Endothelial cell of hepatic sinusoid (primary cell): ENCODE measurements at regions not wholly inside any gene's neighbourhood (a gene's known extent, or its start where the extent isn't known, plus 50 kb on each side); places are given as distances from the start of the nearest gene placed in this dataset.
"Not testable (repeated sequence)": the region's sequence is repeated elsewhere in the genome, so short reads cannot be mapped to it uniquely, and the experiment has no call there.

Experiments used
- in situ Hi-C: cut with HindIII; loops from 2 replicates; pipeline ENCODE4 v1.10.0; 2017; ENCODE audit warnings: low sequenced_read_pairs

DNA sequence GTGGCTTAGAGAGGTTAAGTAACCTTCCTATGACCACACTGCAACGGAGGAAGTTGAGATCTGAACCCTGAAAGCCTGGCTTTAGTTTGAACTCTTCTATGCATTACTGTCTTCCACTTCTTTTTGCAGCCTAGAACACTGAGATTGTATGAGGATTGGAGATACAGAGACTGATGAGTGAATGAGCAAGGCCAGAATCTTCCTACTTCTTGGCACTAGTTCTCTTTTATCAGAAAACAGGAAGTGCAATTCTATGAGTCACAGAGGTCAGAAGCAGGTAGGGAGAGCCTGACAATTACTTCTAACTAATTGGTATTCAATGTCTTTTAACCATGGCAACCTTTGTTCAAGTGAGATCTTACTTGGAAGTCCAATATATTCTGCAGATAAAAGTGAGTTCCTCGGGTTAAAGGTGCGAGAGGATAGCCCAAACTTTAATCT, 219.0 kb downstream of the SHQ1 start:
- in situ Hi-C loops = no loop called here

DNA sequence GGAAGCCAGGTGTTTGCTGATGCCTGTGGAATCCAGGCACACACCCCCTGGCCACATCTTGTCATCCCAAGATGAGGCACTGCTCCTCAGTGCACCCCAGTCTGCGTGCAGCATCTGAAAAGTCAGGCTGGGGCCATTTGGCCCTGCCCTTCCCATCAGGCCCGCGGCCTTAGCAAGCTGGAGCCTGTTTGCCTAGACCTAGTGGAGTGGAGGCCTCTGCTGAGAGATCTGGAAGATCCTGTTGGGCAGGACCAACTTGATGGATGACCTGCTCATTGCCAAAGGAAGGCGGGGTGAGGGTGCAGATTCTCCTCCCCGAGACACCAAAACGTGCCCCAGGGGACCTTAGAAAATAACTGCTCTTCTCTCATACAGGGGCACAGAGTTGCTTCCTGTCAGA, 220.2 kb downstream of the SHQ1 start:
- in situ Hi-C loops = no loop called here

DNA sequence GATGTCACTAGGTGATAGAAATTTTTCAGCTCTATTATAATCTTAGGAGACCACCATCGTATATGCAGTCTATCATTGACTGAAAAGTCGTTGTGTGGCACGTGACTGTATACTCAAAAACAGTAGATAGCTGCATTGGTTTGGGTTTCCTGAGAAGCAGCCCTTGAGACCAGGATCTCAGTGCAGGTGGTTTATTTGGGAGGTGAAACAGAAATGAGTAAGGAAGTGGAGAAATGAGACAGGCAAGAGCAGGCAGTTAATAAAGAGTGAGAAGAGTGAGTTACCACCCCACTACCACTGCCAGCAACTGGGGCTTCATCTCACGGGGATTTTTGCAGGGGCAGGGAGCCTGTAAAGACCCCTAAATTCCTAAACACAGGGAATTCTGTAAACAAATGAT, 221.0 kb downstream of the SHQ1 start:
- in situ Hi-C loops = no loop called here

DNA sequence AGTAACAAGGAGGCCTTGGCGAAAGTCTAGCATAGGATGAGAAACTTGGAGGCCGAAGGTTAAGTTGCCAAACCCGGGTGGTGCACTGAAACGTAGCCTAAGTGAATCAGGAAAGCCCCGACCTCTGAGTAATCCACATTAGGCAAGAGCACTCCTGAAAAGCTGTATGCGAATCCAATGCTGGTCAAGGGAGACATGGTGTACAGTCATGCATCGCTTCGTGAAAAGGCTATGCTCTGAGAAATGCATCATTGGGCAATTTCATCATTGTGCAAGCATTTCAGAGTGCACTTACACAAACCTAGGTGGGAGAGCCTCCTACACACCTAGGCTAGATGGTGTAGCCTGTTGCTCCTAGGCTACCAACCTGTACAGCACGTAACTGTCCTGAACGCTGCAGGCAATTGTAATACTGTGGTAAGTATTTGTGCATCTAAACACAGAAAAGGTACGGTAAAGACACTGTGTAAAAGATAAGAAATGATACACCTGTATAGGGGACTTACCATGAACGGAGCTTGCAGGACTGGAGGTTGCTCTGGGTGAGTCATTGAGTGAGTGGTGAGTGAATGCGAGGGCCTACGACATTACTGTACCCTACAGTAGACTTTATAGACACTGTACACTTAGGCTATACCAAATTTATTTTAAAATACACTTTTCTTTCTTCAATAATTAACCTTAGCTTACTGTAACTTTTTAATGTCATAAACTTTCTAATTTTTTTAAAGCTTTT, 222.5 kb downstream of the SHQ1 start:
- in situ Hi-C loops = no loop called here

DNA sequence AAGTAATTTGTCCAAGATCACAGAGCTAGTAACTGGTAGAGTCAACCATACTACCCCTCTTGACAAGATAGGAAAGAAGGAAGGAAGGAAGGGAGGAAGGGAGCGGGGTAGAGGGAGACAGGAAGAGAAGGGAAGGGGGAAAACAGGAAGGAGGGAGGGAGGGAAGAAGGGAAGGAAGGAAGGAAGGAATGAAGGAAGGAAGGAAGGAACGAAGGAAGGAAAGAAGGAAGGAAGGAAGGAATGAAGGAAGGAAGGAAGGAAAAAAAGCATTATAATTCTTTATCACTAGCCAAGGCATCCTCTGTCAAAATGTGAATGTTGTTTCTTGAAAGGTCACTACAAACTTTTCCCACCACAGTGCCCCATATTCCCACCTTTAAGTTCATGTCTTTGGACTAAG, 223.6 kb downstream of the SHQ1 start:
- in situ Hi-C loops = no loop called here

DNA sequence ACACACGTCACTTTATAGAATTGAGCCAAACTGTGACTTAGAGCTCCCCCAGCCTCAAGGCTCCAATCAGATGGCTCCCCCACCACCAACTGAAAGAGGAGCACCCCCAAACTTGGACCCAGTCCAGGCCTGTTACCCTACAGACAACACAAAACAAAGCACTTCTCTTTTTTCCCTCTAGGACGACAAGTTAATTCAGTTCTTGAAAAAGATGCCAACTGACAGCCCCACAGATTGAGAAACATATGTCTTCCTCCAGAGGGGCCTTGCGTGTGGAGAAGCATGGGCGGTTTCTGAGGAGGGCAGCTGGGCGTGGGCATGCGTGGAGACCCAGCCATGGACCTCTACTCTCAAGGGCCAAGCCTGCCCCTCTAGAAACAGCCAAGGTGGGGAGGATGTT, 229.5 kb downstream of the SHQ1 start:
- in situ Hi-C loops = loop anchor here (10.0 kb wide), 1 partner anchor 674 kb away; no protein-coding TSS in a partner anchor

DNA sequence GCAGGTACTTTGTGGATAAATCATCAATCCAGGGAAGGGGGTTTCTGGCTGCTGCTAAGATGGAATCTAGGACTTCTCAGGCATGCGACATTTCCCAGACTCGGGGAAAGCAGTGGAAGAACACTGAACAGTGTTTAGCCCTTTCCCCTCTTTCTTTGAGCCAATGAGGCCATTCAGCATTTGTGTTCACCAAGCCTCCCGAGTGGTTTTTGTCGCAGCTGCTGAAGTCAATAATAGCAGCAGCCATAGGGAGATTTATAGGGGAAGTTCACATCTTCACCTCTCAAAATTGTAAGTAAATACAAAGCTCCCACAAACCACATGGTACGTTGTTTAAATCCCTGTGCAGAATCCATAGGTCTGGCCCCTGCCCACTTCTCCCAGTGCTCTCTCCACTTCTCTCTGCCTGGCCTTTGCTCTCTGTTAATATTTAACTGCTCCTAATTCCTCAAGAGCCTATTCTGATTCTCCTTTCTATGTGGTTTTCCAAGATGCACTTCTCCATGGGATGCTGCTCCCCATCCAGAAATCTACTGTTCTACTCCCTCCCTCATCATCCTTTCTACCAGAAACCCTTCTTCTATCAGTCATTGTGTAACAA, 230.7 kb downstream of the SHQ1 start:
- in situ Hi-C loops = loop anchor here (10.0 kb wide), 1 partner anchor 673 kb away; no protein-coding TSS in a partner anchor

DNA sequence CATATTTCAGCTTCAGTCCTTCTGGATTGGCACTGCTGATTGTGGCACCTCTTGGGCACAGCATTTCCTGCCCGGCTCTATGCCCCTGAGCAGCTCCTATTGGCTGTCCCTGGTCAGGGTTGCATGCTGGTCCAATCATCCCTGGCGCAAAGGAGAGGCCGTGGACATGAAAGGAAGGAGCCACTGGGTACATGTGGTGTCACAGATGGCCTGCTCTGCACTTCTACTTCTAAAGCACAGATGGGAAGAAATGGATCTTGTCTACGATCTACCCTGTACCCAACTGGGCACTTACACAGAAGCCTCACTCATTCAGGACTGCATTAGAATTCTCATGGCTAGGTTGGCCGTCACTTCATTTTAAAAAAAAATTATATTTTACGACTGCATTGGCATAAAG, 232.5 kb downstream of the SHQ1 start:
- in situ Hi-C loops = loop anchor here (10.0 kb wide), 1 partner anchor 671 kb away; no protein-coding TSS in a partner anchor

DNA sequence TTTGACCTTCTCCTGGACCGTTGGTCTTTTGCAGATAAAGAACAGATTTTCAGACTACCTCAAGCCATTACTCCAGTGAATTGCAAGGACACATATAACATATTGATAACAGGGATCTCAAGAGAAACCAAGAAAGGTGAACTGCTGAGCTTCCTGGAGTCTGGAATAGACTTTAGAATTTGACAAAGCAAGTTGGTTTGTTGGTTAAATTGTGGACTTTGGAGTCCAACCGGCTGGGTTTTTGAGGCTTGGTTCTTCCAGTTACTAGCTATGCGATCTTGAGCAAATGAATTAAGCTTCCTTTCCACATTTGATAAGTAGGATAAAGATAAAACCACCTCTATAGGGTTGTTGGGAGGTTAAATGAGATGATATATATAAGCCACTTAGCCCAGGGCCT, 233.1 kb downstream of the SHQ1 start:
- in situ Hi-C loops = loop anchor here (10.0 kb wide), 1 partner anchor 670 kb away; no protein-coding TSS in a partner anchor

DNA sequence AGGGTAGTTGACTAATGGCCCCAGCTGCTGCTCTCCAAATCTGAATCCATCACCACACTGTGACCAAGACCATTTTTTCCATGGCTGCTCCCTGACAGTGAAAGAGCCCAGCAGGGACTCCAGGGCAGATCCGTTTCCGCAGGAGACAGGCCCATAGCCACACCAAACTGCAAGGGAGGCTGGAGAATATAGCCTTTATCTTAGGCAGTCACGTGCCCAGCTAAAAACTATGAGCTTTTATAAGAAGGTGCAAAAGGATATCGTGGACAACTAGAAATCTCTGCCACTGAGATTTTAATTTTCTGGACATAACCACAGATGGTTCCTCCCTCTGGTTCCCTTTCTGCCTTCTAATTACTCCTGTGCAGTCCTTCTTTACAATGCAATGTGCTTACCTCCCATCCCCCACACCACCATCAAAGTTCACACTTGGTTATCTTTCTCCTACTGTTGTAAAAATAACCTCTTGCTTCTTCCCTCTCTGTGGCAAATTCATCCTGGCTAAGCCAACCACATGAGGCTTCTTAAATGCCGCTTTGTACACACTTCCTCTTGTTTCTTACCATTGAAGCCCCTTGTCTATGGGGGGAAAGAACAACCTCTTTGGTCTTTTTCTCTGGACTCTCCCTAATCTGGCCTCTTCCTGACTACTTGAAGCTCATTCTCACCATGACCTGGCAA, 233.7 kb downstream of the SHQ1 start:
- in situ Hi-C loops = loop anchor here (10.0 kb wide), 1 partner anchor 670 kb away; no protein-coding TSS in a partner anchor

DNA sequence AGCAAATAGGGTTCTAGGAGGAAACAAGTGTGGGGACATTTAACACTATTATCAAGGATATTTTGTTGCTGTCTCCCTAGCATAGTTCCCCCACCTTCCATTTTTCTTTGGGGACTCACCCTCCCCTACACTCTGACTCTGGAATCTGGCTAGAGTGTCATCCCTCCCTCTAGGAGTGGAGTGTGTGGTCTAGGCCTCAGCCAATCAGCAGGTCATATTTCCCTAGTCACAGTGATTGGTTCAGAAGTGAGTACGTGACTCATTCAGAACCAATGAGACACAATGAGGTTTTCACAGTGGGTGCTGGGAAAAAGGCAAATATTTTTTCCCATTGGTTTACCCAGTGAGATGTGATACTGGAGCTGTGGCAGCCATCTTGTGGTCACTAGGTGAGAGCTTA, 234.4 kb downstream of the SHQ1 start:
- in situ Hi-C loops = loop anchor here (10.0 kb wide), 1 partner anchor 669 kb away; no protein-coding TSS in a partner anchor

DNA sequence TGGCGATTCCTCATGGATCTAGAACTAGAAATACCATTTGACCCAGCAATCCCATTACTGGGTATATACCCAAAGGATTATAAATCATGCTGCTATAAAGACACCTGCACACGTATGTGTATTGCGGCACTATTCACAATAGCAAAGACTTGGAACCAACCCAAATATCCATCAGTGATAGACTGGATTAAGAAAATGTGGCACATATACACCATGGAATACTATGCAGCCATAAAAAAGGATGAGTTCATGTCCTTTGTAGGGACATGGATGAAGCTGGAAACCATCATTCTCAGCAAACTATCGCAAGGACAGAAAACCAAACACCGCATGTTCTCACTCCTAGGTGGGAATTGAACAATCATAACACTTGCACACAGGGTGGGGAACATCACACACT, 239.1 kb downstream of the SHQ1 start:
- in situ Hi-C loops = not testable (repeated sequence)

DNA sequence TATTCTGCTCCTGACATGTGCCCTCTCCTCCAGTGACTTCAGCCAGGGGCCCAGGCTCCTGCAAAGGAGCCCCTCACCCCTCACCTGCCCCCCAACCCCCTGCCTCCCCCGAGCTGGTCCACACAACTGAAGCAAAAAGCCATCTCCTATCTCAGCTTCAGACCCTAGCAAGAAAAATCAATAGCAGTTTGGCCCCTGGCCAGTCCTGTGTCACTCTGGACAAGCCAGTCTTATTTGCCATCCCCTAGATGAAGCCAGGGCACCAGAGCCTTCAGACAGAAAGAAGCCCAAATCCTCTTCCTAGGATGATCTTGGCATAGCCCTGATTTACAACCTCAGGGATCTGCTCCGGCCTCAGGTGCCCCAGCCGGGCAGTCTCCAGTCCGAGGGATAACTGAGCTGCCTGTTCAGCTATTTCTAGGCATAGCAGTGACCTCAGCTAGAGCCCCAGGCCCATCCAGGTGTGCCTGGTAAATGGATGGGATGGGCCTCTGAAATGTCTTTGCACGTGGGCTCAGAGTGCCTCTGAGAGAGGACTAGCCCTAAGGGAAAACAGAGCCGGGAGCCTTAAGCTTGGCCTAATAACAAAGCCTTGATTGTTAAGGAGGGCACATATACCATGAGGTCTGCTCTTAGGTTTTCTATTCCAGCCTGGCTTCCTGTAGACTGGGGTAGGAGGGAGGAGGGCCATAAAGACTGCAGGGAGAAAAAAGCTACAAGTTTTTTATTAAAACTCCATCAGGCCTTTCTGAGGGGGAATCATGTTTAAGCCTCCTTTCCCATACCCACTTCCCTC, 242.0 kb downstream of the SHQ1 start:
- in situ Hi-C loops = no loop called here

DNA sequence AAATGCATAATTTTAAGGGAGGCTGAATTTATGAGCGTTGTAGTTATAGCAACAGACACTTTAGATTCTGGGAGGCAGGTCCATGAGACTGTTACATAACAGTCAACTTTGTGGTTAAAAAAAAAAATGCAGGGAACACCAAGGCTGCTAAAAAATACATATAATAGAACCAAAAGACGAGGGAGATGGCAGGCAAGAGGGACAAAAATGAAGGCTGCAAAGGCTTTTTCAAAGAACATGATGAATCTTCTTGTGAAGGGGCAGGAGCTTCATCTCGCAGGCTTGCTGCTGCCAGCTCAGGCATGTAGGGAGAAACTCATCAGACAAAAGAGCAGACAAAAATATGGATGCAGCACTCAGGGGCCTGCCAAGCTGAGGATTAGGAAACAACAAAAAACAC, 243.9 kb downstream of the SHQ1 start:
- in situ Hi-C loops = no loop called here

DNA sequence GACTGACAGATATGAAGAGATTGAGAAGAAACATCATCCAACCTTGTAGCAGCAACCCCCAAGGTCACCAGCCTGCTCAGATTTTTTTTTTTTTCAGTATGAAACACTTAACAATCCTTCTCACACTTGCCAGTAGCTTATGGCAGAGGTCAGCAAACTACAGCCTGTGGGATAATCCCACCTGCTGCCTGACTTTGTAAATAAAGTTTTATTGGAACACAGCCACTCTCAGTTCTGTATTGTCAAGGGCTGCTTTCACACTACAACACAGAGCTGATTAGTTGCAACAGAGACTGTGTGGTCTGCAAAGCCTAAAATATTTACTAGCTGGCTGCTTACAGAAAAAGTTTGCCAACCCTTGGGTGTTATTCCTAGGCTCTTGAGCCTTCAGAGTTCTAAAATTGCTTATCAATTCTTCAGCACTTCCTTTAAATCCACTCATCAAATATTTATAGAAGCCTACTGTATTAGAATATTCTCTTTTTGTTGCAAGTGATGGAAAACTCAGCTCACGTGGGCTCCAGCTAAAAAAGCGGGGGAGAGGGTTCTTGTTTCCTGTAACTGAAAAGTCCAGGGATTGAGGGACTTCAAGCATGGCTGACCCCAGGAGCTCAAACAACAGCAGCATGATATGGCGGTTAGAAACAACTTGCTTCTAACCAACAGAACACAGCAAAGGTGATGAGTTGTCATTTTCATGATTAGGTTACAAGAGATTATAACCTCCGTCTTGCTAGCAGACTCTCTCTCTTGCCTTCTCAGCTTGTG, 246.1 kb downstream of the SHQ1 start:
- in situ Hi-C loops = no loop called here

DNA sequence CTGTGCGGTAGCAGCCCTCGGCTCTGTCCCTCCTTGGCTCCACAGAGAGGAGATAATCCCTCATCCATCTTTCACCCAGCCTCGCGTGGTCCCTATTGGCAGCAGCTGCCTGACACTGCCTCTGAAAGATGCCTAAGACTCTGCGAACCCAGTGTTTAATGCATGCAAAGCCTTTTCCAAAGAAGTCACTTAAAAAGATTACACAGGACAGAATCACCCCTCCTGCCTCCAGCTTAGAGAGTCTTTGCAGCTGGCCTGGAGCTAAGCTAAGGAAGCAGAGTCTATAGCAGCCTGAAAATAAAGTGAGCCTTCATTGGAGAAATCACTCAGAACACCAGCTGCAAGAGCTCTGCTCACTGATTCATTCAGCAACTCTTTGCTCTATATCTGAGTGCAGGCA, 247.2 kb downstream of the SHQ1 start:
- in situ Hi-C loops = no loop called here

DNA sequence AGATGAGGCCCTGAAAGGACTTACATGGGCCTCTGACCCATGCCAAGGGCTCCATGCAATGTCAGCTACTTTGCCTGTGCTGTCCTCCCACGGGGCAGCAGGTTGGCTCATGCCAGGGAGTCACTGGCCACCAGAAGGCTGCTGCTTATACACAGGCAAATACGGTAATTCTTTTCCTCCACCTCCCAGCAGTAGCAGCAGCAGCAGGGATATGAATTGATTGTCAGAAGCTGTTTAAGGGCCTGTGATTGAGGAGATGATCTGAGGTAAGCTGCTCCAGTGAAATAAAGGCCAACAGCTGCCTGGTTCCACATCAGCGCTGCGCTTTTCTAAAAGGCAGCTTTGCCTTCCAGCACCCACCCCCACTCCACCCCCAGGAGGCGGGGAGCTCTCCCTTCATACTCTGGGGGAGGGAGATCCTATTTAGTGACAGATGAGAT, 250.5 kb downstream of the SHQ1 start:
- in situ Hi-C loops = no loop called here

DNA sequence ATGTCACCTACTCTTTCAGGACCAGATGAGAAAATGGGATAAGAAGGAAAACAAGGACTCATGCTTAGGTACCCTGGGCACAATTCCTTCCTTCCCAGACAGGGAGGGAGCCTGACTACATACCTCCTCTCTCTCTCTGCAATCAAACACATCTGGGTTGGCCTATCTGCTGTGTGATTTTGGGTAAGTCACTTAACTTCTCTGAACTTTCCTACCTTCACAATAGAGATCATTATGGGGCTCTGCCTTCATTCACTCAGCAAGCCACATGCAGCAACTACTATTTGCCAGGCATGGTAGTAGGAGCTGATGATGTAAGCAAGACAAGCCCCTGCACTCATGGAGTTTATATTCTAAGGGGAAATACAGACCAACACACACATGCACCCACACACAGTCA, 251.2 kb downstream of the SHQ1 start:
- in situ Hi-C loops = no loop called here

DNA sequence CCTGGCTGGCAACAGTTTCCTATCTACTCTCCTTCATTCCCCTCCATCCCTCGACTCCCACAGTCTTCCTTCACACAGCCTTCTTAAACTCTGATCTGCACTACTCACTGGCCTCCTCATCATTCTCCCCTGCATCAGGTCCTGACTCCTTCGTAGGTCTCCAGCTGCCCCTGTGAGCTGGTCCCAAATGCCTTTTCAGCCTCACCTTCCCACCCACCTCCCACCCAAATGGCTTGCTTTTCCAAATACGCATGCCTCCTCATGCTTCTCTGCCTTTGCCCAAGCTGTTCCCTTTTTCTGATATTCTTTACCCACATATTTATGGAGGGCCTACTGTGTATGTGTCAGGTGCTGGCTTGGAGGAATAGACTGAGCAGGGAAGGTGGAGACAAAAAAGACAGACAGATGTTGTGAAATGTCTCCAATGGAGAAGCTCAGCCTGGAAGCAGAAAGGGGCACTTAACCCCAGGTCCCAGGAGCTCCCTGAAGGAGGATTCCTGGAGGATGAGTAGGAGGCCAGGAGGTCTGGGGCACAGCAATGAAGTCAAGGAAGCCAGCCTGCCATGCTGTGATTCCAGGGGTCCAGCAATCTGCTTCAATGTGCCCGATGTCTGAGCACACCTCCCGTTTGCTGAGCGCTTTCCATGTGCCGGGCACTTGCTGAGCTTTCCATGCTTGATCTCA, 252.2 kb downstream of the SHQ1 start:
- in situ Hi-C loops = no loop called here

DNA sequence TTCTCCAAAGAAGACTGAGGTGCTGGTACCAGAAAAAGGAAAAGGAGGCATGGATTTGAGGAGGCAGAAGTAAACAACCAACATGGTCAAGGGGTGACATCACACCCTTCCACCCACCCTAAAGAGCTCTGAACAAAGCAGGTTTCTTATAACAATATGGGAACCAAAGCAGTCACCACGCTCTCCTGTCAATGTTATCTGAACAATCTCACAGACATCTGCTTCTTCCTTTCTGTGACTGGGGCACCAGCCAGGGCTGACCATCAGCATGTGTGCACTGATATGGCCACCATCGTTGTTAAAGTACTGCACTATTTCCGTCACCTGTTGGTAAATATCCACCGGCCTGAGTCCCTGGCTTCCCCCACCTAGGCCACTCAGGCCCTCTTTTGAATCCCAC, 252.9 kb downstream of the SHQ1 start:
- in situ Hi-C loops = no loop called here
